GM21447 (cell line): ENCODE measurements at regions not wholly inside any gene's neighbourhood (a gene's known extent, or its start where the extent isn't known, plus 50 kb on each side); places are given as distances from the start of the nearest gene placed in this dataset.
"Not testable (repeated sequence)": the region's sequence is repeated elsewhere in the genome, so short reads cannot be mapped to it uniquely, and the experiment has no call there.

ENCODE experiments used
- ATAC-seq: cut with Tn5 transposase; IDR thresholded peaks from one replicate; pipeline ENCODE4 v1.9.1; 2021; ENCODE audit not compliant: unreplicated experiment

- no peak for ATAC-seq
These were observed 1155.1 kb upstream of the SORCS1 start for GRCh38 chr10:108319434-108320222.

- not testable (repeated sequence) for ATAC-seq
These were observed 1151.1 kb upstream of the SORCS1 start for GRCh38 chr10:108315636-108316035.

GRCh38 chr10:108307925-108308312, 1143.4 kb upstream of the SORCS1 start:
- no peak for ATAC-seq

GRCh38 chr10:108307250-108307924, 1142.9 kb upstream of the SORCS1 start:
- no peak for ATAC-seq

- ATAC-seq, result no peak
These were observed 1138.6 kb upstream of the SORCS1 start for GRCh38 chr10:108303149-108303548.

- no peak for ATAC-seq
These were observed 1136.5 kb upstream of the SORCS1 start for GRCh38 chr10:108301002-108301401.

- ATAC-seq, result no peak
These were observed 1126.3 kb upstream of the SORCS1 start for GRCh38 chr10:108290823-108291222.

GRCh38 chr10:108275895-108276685, 1111.6 kb upstream of the SORCS1 start:
- ATAC-seq, result no peak

- ATAC-seq, result no peak
These were observed 1095.9 kb upstream of the SORCS1 start for GRCh38 chr10:108260383-108260906.

GRCh38 chr10:108254089-108254488, 1089.6 kb upstream of the SORCS1 start:
- no peak for ATAC-seq

GRCh38 chr10:108252771-108253170, 1088.3 kb upstream of the SORCS1 start:
- no peak for ATAC-seq

GRCh38 chr10:108250936-108251620, 1086.6 kb upstream of the SORCS1 start:
- no peak for ATAC-seq

- no peak for ATAC-seq
These were observed 1085.4 kb upstream of the SORCS1 start for GRCh38 chr10:108249940-108250339.

GRCh38 chr10:108244443-108245228, 1080.1 kb upstream of the SORCS1 start:
- no peak for ATAC-seq

GRCh38 chr10:108241166-108241565, 1076.7 kb upstream of the SORCS1 start:
- ATAC-seq, result no peak

GRCh38 chr10:108238261-108238660, 1073.8 kb upstream of the SORCS1 start:
- ATAC-seq, result no peak

- no peak for ATAC-seq
These were observed 1066.1 kb upstream of the SORCS1 start for GRCh38 chr10:108230478-108231170.

- no peak for ATAC-seq
These were observed 1044.2 kb upstream of the SORCS1 start for GRCh38 chr10:108208732-108209131.

- ATAC-seq, result no peak
These were observed 1043.5 kb upstream of the SORCS1 start for GRCh38 chr10:108208038-108208437.
